ENCODE measurements at regions not wholly inside any gene's neighbourhood (a gene's known extent, or its start where the extent isn't known, plus 50 kb on each side); places are given as distances from the start of the nearest gene placed in this dataset.

- TF ChIP-seq CTCF (IDR thresholded peaks at IDR 0.05): no peak
- TF ChIP-seq ZFX (IDR thresholded peaks at IDR 0.05; ENCODE audit: borderline replicate concordance): no peak
These were observed 280.5 kb downstream of the FBXW7 start for GRCh38 chr4:152255437-152255836.

Data from 22Rv1 (cell line).